ENCODE measurements at regions not wholly inside any gene's neighbourhood (a gene's known extent, or its start where the extent isn't known, plus 50 kb on each side); places are given as distances from the start of the nearest gene placed in this dataset.

GRCh38 chr20:63056236-63057170 is 49.7 kb upstream of the BHLHE23 start (continued):
- no peak for TF ChIP-seq MLXIP (CRISPR knock-in tag; IDR thresholded peaks at IDR 0.05; ENCODE audit: borderline replicate concordance)
- TF ChIP-seq CTCF (CRISPR knock-in tag; IDR thresholded peaks at IDR 0.05) = peak; percentile 96
- TF ChIP-seq PCBP1 (IDR thresholded peaks at IDR 0.05; ENCODE audit: borderline replicate concordance, low read depth, low read length) = 0 out of 2 replicates have a peak, but pooled peaks have one; percentile 78
- TF ChIP-seq DNMT1 (CRISPR knock-in tag; IDR thresholded peaks at IDR 0.05) = no peak; the same call in 1 of the 2 replicates
- TF ChIP-seq, protein P1, sequence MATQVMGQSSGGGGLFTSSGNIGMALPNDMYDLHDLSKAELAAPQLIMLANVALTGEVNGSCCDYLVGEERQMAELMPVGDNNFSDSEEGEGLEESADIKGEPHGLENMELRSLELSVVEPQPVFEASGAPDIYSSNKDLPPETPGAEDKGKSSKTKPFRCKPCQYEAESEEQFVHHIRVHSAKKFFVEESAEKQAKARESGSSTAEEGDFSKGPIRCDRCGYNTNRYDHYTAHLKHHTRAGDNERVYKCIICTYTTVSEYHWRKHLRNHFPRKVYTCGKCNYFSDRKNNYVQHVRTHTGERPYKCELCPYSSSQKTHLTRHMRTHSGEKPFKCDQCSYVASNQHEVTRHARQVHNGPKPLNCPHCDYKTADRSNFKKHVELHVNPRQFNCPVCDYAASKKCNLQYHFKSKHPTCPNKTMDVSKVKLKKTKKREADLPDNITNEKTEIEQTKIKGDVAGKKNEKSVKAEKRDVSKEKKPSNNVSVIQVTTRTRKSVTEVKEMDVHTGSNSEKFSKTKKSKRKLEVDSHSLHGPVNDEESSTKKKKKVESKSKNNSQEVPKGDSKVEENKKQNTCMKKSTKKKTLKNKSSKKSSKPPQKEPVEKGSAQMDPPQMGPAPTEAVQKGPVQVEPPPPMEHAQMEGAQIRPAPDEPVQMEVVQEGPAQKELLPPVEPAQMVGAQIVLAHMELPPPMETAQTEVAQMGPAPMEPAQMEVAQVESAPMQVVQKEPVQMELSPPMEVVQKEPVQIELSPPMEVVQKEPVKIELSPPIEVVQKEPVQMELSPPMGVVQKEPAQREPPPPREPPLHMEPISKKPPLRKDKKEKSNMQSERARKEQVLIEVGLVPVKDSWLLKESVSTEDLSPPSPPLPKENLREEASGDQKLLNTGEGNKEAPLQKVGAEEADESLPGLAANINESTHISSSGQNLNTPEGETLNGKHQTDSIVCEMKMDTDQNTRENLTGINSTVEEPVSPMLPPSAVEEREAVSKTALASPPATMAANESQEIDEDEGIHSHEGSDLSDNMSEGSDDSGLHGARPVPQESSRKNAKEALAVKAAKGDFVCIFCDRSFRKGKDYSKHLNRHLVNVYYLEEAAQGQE (IDR thresholded peaks at IDR 0.05; ENCODE audit: borderline replicate concordance in 1 of 2, low read depth in 1 of 2, low read length in 2 of 2) = peak in 1 of 2 experiments; percentile 11; a peak in 1 of 4 replicates
- TF ChIP-seq ZNF354B (CRISPR knock-in tag; IDR thresholded peaks at IDR 0.05) = no peak
- no peak for TF ChIP-seq PREB (CRISPR knock-in tag; IDR thresholded peaks at IDR 0.05)
- TF ChIP-seq ZNF432 (CRISPR knock-in tag; IDR thresholded peaks at IDR 0.05; ENCODE audit: borderline replicate concordance) = no peak
- TF ChIP-seq RXRB (CRISPR knock-in tag; IDR thresholded peaks at IDR 0.05; ENCODE audit: borderline replicate concordance) = no peak
- TF ChIP-seq ZNF180 (CRISPR knock-in tag; IDR thresholded peaks at IDR 0.05; ENCODE audit: borderline replicate concordance, low read depth) = no peak
- TF ChIP-seq RFX3 (CRISPR knock-in tag; IDR thresholded peaks at IDR 0.05) = no peak
- peak; percentile 86; the same call in 1 of the 2 replicates for TF ChIP-seq ZBTB7A (CRISPR knock-in tag; IDR thresholded peaks at IDR 0.05)
- TF ChIP-seq TAF15 (IDR thresholded peaks at IDR 0.05; ENCODE audit: low read depth, low read length, poor library complexity, severe bottlenecking) = peak; percentile 47
- no peak for TF ChIP-seq ZSCAN5A (CRISPR knock-in tag; IDR thresholded peaks at IDR 0.05; ENCODE audit: borderline replicate concordance)
- TF ChIP-seq ARNT2 (CRISPR knock-in tag; IDR thresholded peaks at IDR 0.05; ENCODE audit: low read depth) = 0 out of 2 replicates have a peak, but pooled peaks have one; percentile 26
- TF ChIP-seq SRSF4 (IDR thresholded peaks at IDR 0.05; ENCODE audit: low read depth, low read length, poor library complexity, severe bottlenecking) = no peak

Measured in HepG2 (cell line).